Heart right ventricle (tissue), 16 donors: ENCODE measurements at regions not wholly inside any gene's neighbourhood (a gene's known extent, or its start where the extent isn't known, plus 50 kb on each side); places are given as distances from the start of the nearest gene placed in this dataset.
A peak's percentile ranks its signal among the peaks of the same experiment; 100 is the strongest.

Experiments used
- ATAC-seq, 8 donors: fragments of 200-7000 bp; cut with Tn5 transposase; one replicate each; pipeline ENCODE4 v1.9.1; 2020; ENCODE audit warnings: mild to moderate bottlenecking in 8 of 8, moderate library complexity in 8 of 8, moderate number of reproducible peaks in 1 of 8
- DNase-seq, 2 donors: peaks; one replicate each; pipeline ENCODE4 v3.0.0-alpha.2; 2020
- H3K27ac ChIP-seq, 10 donors: fragments of 200-600 bp; sonication (generic) in 2 of 10; one replicate each; pipeline versions ENCODE4 v1.5.0 to v1.8.0; 2020 to 2022; ENCODE audit warnings: mild to moderate bottlenecking in 3 of 10
- H3K27me3 ChIP-seq, 7 donors: fragments of 200-600 bp; one replicate each; pipeline ENCODE4 v1.8.0; 2021 to 2022; ENCODE audit warnings: mild to moderate bottlenecking in 2 of 7
- H3K36me3 ChIP-seq, 9 donors: fragments of 200-600 bp; sonication (generic) in 1 of 9; one replicate each; pipeline versions ENCODE4 v1.5.0 to v1.8.0; 2020 to 2022; ENCODE audit warnings: mild to moderate bottlenecking in 2 of 9
- H3K4me1 ChIP-seq, 9 donors: fragments of 200-600 bp; sonication (generic) in 1 of 9; one replicate each; pipeline versions ENCODE4 v1.5.0 to v1.8.0; 2020 to 2022; ENCODE audit warnings: mild to moderate bottlenecking in 4 of 9
- H3K4me3 ChIP-seq, 10 donors: fragments of 200-600 bp; sonication (generic) in 2 of 10; one replicate each; pipeline versions ENCODE4 v1.5.0 to v1.8.0; 2020 to 2022; ENCODE audit warnings: mild to moderate bottlenecking in 7 of 10, moderate library complexity in 2 of 10
- H3K9me3 ChIP-seq, 11 donors: fragments of 200-600 bp in 10 of 11; sonication (generic) in 2 of 11; one replicate each; pipeline versions ENCODE4 v1.5.0 to v1.8.0; 2013 to 2022; ENCODE audit warnings: mild to moderate bottlenecking in 2 of 11, control low read depth in 1 of 11, moderate library complexity in 1 of 11
- WGBS, 2 donors: extraction: QIAGEN DNeasy Blood & Tissue Kit; methylation state at CpG; one replicate each; pipeline ENCODE4 v1.1.7; 2013; ENCODE audit warnings: inconsistent platforms in 1 of 2; 5-methylcytosine and 5-hydroxymethylcytosine counted together
- intact Hi-C, 10 donors: fragments of 100-400 bp; cut with DNase I; formaldehyde crosslinking; loops; one replicate each; pipeline versions ENCODE4 v1.11.1 to v1.14.2; 2022
- TF ChIP-seq, protein P1 (sequence below), 9 donors: fragments of 200-600 bp; sonication (generic) in 2 of 9; IDR thresholded peaks; one replicate each; pipeline versions ENCODE4 v1.5.0 to v1.8.0; 2021 to 2022; ENCODE audit warnings: antibody characterized with exemption in 9 of 9, mild to moderate bottlenecking in 5 of 9, moderate library complexity in 1 of 9
- donor health status: Arrhythmogenic right ventricular cardiomyopathy.
- donor health status: ischemic (EF 13 %, LVEDD 7.1; RV severe dilation, severe dysfunction).
- donor health status: healthy with polysubstance abuse.
- donor health status: DM: no; HTN: yes; CAD: no.
- donor health status: DM: no; HTN: no; CAD: no.
- donor health status: ischemic (EF 25% LVEDD 6.9; RV normal size, moderate dysfunction).
- donor health status: ischemic (EF 25% LVEDD 5.7; RV mildly dilated, moderate dysfunction).
- donor health status: healthy.
- donor health status: DM: yes; HTN: yes; CAD: no.
- donor health status: Ischemic cardiomyopathy.
- donor health status: ischemic (EF 35%, LVEDD 5.7; RV mildly dilated, moderate dysfunction).
- donor health status: nonischemic (EF 11% LVEDD 7.7; RV severe dilation, severe dysfunction).
- donor health status: DM: yes; HTN: yes; CAD: no.
- donor health status: PGD.
- donor health status: ischemic (EF 29% LVEDD 5.4; RV normal size, mild dysfunction).
- donor health status: nonischemic (EF 23%, LVEDD 6.1; RV moderate dilation, normal function).

DNA sequence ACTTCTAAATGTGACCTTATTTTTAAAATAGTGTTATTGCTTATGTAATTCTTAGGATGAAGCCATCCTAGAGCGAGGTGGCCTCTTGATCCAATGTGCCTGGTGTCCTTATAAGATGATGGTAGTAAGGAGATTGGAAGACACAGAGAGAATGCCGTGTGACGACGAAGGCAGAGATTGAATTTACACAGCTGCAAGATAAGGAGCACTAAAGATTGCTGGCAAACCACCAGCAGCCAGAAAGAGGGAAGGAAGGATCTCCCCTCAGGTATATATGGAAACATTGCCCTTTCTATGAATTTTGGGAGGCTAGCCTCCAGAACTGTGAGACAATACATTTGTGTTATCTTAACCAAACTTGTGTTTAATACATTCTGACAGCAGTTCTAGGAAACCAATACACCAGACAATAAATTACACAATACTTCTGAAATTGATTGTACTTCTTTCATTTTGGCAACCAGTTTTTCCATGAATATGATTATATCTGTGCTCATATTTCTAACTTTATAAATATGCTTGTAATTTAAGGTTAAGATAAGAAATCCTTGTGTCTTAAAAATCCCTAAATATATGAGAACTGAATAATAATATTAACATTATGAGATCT, 86.3 kb upstream of the VPREB1 start:
- H3K9me3 ChIP-seq = peaks cover 0 to 5% (median 0%) of the 10 kb centered on the region in 11 donors
- DNase-seq = no peak
- TF ChIP-seq, protein P1, sequence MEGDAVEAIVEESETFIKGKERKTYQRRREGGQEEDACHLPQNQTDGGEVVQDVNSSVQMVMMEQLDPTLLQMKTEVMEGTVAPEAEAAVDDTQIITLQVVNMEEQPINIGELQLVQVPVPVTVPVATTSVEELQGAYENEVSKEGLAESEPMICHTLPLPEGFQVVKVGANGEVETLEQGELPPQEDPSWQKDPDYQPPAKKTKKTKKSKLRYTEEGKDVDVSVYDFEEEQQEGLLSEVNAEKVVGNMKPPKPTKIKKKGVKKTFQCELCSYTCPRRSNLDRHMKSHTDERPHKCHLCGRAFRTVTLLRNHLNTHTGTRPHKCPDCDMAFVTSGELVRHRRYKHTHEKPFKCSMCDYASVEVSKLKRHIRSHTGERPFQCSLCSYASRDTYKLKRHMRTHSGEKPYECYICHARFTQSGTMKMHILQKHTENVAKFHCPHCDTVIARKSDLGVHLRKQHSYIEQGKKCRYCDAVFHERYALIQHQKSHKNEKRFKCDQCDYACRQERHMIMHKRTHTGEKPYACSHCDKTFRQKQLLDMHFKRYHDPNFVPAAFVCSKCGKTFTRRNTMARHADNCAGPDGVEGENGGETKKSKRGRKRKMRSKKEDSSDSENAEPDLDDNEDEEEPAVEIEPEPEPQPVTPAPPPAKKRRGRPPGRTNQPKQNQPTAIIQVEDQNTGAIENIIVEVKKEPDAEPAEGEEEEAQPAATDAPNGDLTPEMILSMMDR (IDR thresholded peaks at IDR 0.05) = no peak
- H3K36me3 ChIP-seq = no peaks in the 10 kb centered on the region
- peaks cover 0 to 46% (median 18%) of the 10 kb centered on the region in 7 donors for H3K27me3 ChIP-seq
- 28 to 50% methylated on average over 4 of the region's 4 CpGs for WGBS, 2 donors
- H3K4me1 ChIP-seq = peaks cover 0 to 5% (median 0%) of the 10 kb centered on the region in 9 donors
- no peak overlapping the region for H3K27ac ChIP-seq
- no peak for ATAC-seq
- no peak overlapping the region for H3K4me3 ChIP-seq
- intact Hi-C loops = no loop called here

DNA sequence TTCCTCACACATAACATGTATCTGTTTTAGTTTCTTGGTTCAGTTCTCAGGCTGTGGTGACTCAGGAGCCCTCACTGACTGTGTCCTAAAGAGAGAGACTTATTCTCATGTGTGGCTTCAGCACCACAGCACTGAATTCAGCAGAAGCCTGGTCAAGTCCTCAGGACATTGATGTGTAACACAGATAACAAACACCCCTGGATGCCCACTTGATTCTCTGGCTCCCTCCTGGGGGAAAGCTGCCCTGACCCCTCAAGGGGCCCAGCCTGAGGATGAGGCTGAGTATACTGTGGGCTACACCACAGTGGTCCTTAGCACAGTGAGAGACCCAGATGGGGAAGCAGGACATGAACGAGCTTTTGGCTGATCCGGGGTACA, 87.2 kb upstream of the VPREB1 start:
- WGBS, 2 donors = 76 to 82% methylated on average over 2 of the region's 2 CpGs
- no peak overlapping the region for H3K4me3 ChIP-seq
- H3K27ac ChIP-seq = no peak overlapping the region
- H3K9me3 ChIP-seq = peaks cover 0 to 5% (median 0%) of the 10 kb centered on the region in 11 donors
- peaks cover 0 to 47% (median 15%) of the 10 kb centered on the region in 7 donors for H3K27me3 ChIP-seq
- no peak for DNase-seq
- ATAC-seq = no peak
- TF ChIP-seq, protein P1 (IDR thresholded peaks at IDR 0.05) = no peak
- H3K4me1 ChIP-seq = peaks cover 0 to 5% (median 0%) of the 10 kb centered on the region in 9 donors
- H3K36me3 ChIP-seq = no peaks in the 10 kb centered on the region
- intact Hi-C loops = no loop called here

DNA sequence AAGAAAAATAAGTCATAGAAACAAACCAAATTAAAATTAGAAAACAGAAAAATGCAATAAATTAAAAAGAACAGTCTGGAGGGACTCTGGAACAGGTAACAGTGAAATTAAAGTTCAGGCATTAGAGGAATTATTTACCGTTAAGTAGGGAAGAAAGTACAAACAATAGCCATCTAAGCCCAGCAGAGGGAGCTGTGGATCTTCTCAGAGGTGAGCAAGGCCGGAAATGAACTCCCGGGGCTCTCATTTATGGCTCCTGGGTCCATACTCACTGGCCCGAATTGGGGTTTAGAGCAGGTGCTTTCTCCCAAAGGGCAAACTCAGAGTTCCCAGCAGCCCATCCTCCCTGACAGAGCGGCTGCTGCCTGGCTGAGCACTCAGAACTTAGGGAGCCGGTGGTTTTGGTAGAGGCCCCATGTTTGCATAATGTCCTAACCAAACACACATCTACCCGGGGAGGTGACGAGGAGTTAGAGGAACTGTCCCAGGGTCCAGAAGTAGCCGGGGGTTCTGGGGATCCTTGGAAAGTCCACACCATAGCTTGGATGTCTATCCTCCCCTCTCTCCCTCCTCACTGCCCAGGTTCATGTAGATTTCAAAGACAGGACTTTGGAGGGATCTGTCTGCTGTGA, 87.8 kb upstream of the VPREB1 start:
- intact Hi-C loops = no loop called here
- H3K9me3 ChIP-seq = peaks cover 0 to 5% (median 0%) of the 10 kb centered on the region in 11 donors
- ATAC-seq (peak in 2 of 8 donors; percentile 39 to 41), DNase-seq (peak in 1 of 2 donors; percentile 24)
- no peak overlapping the region for H3K27ac ChIP-seq
- peaks cover 0 to 5% (median 0%) of the 10 kb centered on the region in 9 donors for H3K4me1 ChIP-seq
- 42 to 50% methylated on average over 9 of the region's 9 CpGs for WGBS, 2 donors
- peaks cover 0 to 46% (median 15%) of the 10 kb centered on the region in 7 donors for H3K27me3 ChIP-seq
- H3K36me3 ChIP-seq = no peaks in the 10 kb centered on the region
- no peak overlapping the region for H3K4me3 ChIP-seq
- TF ChIP-seq, protein P1 (IDR thresholded peaks at IDR 0.05) = peak; percentile 22 to 77 (median 64)

DNA sequence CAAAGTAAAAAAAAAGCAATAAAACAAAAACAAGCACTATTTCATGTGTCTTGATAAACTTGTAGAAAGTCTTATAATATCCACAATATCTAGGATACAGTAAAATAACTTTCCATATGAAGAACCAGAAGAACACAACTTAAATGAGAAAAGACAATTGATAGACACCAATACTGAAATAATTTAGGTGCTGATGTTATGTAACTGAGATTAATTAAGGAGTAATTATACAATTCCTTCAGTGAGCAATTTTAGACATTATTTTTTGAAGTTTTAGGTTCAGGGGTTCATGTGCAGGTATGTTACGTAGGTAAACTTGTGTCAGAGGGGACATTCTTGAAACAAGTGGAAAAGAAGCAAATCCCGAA, 88.3 kb upstream of the VPREB1 start:
- Histone ChIP-seq H3K36me3 (no peaks in the 10 kb centered on the region), H3K4me3 (no peak overlapping the region), H3K27ac (no peak overlapping the region), H3K4me1 (peaks cover 0 to 5% (median 0%) of the 10 kb centered on the region in 9 donors), H3K9me3 (peaks cover 0 to 5% (median 0%) of the 10 kb centered on the region in 11 donors), H3K27me3 (peaks cover 0 to 50% (median 18%) of the 10 kb centered on the region in 7 donors)
- intact Hi-C loops = no loop called here
- TF ChIP-seq, protein P1 (IDR thresholded peaks at IDR 0.05) = no peak
- ATAC-seq (no peak), DNase-seq (no peak)
- WGBS, 2 donors = 36 to 58% methylated on average over 2 of the region's 2 CpGs
